VCaP (cell line): ENCODE measurements at regions not wholly inside any gene's neighbourhood (a gene's known extent, or its start where the extent isn't known, plus 50 kb on each side); places are given as distances from the start of the nearest gene placed in this dataset.

Source experiments
- H3K27ac ChIP-seq: fragments of 450-650 bp; 2 replicates; pipeline ENCODE4 v1.5.1; 2017
- CTCF ChIP-seq: fragments of 450-650 bp; conservative IDR thresholded peaks from 2 replicates; pipeline ENCODE4 v1.5.1; 2017; ENCODE audit warnings: mild to moderate bottlenecking, moderate library complexity

- no peak overlapping the region for H3K27ac ChIP-seq
- TF ChIP-seq CTCF: no peak
These were observed 591.4 kb downstream of the CD109 start for GRCh38 chr6:74287441-74287840.

- no peak overlapping the region for H3K27ac ChIP-seq
- no peak for TF ChIP-seq CTCF
These were observed 588.3 kb downstream of the CD109 start for GRCh38 chr6:74284284-74284683.

GRCh38 chr6:74283532-74283931, 587.5 kb downstream of the CD109 start:
- H3K27ac ChIP-seq: no peak overlapping the region
- TF ChIP-seq CTCF: no peak

- TF ChIP-seq CTCF: no peak
- no peak overlapping the region for H3K27ac ChIP-seq
These were observed 586.2 kb downstream of the CD109 start for GRCh38 chr6:74282143-74282689.

- no peak for TF ChIP-seq CTCF
- no peak overlapping the region for H3K27ac ChIP-seq
These were observed 584.2 kb downstream of the CD109 start for GRCh38 chr6:74280130-74280692.

GRCh38 chr6:74277777-74278186, 581.8 kb downstream of the CD109 start:
- no peak for TF ChIP-seq CTCF
- no peak overlapping the region for H3K27ac ChIP-seq

GRCh38 chr6:74273541-74273940, 577.5 kb downstream of the CD109 start:
- H3K27ac ChIP-seq: no peak overlapping the region
- no peak for TF ChIP-seq CTCF
